K562 (cell line): ENCODE measurements at regions not wholly inside any gene's neighbourhood (a gene's known extent, or its start where the extent isn't known, plus 50 kb on each side); places are given as distances from the start of the nearest gene placed in this dataset.

Source experiments
- ARHGAP35 ChIP-seq: fragments of 450-650 bp; IDR thresholded peaks from 2 replicates; pipeline ENCODE4 v1.6.1; 2018; ENCODE audit not compliant: partially characterized antibody
- EZH2 ChIP-seq: IDR thresholded peaks from 2 replicates; pipeline ENCODE4 v1.6.1; 2012; ENCODE audit warnings: low read depth, mild to moderate bottlenecking, inconsistent platforms, low read length, borderline replicate concordance
- GABPA ChIP-seq: fragments of 200-800 bp; sonication (Bioruptor generic); conservative IDR thresholded peaks from 2 replicates; pipeline ENCODE4 v1.6.1; 2016; ENCODE audit warnings: low read depth, missing genetic modification characterization, missing compliant biosample characterization
- JUND ChIP-seq, 2 experiments: IDR thresholded peaks; 2 replicates in 1 of 2; 3 replicates in 1 of 2; pipeline ENCODE4 v1.6.1; 2011; ENCODE audit warnings: borderline replicate concordance in 2 of 2, low read depth in 2 of 2, low read length in 2 of 2, improper control_type of control experiment in 1 of 2, missing biosample characterization in 1 of 2, missing genetic modification characterization in 1 of 2, missing genetic modification reagents in 1 of 2
- POLR2A ChIP-seq: fragments of 450-650 bp; conservative IDR thresholded peaks from 2 replicates; pipeline ENCODE4 v1.6.1; 2016
- SIN3A ChIP-seq, 2 experiments: fragments of 150-350 bp in 1 of 2; IDR thresholded peaks; 2 replicates each; pipeline ENCODE4 v1.6.1; 2011 to 2016; ENCODE audit warnings: borderline replicate concordance in 2 of 2, low read depth in 2 of 2, low read length in 2 of 2, mild to moderate bottlenecking in 2 of 2, moderate library complexity in 2 of 2; ENCODE audit not compliant: control insufficient read depth in 1 of 2
- ZNF3 ChIP-seq: fragments of 250-450 bp; sonication (Bioruptor Pico); IDR thresholded peaks from 2 replicates; pipeline ENCODE4 v1.5.0; 2021; ENCODE audit warnings: mild to moderate bottlenecking, moderate library complexity
- TF ChIP-seq, protein P1 (sequence below): fragments of 450-650 bp; IDR thresholded peaks from one replicate; pipeline ENCODE4 v1.6.1; 2018; ENCODE audit warnings: mild to moderate bottlenecking, moderate library complexity; ENCODE audit not compliant: partially characterized antibody
- TF ChIP-seq, protein P2 (sequence below), 3 experiments: IDR thresholded peaks in 2 of 3; conservative IDR thresholded peaks in 1 of 3; 2 replicates each; pipeline ENCODE4 v1.5.1; 2011 to 2012; ENCODE audit warnings: low read length in 3 of 3, mild to moderate bottlenecking in 3 of 3, control low read depth in 2 of 3, improper control_type of control experiment in 1 of 3, inconsistent platforms in 1 of 3, low read depth in 1 of 3, mixed read lengths in 1 of 3, moderate library complexity in 1 of 3; ENCODE audit not compliant: insufficient read depth in 2 of 3
- TF ChIP-seq, protein P3 (sequence below): fragments of 250-450 bp; sonication (Bioruptor Pico); IDR thresholded peaks from 2 replicates; pipeline ENCODE4 v1.5.0; 2021; ENCODE audit warnings: mild to moderate bottlenecking, borderline replicate concordance

DNA sequence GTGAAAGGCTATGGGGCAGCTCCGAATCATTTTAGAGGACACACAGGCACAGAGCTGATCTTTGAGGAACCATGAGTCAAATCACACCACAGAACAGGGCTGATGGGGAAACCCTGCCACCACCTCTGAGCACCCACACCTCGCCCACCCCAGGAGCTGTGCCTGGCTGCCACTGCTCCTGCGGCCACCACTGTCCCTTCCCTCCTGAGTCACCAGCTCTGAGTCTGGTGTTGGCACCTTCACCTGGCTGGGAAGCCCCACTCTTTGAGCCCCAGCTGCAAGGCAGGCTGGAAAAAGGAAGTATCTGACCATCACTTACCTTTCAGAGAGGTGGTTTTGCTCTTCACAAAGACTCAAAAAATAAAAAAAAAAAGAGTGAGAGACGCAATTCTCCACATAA lies 63.6 kb upstream of the MEF2A start:
- TF ChIP-seq GABPA (tag) (no peak), ZNF3 (no peak), EZH2 (no peak), ARHGAP35 (no peak), POLR2A (no peak), SIN3A (IDR thresholded peaks at IDR 0.05; ENCODE audit: borderline replicate concordance in 2 of 2, control insufficient read depth in 1 of 2, low read depth in 2 of 2, low read length in 2 of 2) (no peak), JUND (IDR thresholded peaks at IDR 0.05; ENCODE audit: borderline replicate concordance, low read depth, low read length) (no peak), JUND (tag; IDR thresholded peaks at IDR 0.05; ENCODE audit: borderline replicate concordance, low read depth, low read length) (no peak)
- TF ChIP-seq, protein P1, sequence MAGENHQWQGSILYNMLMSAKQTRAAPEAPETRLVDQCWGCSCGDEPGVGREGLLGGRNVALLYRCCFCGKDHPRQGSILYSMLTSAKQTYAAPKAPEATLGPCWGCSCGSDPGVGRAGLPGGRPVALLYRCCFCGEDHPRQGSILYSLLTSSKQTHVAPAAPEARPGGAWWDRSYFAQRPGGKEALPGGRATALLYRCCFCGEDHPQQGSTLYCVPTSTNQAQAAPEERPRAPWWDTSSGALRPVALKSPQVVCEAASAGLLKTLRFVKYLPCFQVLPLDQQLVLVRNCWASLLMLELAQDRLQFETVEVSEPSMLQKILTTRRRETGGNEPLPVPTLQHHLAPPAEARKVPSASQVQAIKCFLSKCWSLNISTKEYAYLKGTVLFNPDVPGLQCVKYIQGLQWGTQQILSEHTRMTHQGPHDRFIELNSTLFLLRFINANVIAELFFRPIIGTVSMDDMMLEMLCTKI = no peak
- TF ChIP-seq, protein P2, sequence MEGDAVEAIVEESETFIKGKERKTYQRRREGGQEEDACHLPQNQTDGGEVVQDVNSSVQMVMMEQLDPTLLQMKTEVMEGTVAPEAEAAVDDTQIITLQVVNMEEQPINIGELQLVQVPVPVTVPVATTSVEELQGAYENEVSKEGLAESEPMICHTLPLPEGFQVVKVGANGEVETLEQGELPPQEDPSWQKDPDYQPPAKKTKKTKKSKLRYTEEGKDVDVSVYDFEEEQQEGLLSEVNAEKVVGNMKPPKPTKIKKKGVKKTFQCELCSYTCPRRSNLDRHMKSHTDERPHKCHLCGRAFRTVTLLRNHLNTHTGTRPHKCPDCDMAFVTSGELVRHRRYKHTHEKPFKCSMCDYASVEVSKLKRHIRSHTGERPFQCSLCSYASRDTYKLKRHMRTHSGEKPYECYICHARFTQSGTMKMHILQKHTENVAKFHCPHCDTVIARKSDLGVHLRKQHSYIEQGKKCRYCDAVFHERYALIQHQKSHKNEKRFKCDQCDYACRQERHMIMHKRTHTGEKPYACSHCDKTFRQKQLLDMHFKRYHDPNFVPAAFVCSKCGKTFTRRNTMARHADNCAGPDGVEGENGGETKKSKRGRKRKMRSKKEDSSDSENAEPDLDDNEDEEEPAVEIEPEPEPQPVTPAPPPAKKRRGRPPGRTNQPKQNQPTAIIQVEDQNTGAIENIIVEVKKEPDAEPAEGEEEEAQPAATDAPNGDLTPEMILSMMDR (IDR thresholded peaks at IDR 0.05 in 2 of 3, conservative IDR thresholded peaks at IDR 0.05 in 1 of 3; ENCODE audit: insufficient read depth in 2 of 3, low read depth in 1 of 3, low read length in 3 of 3) = no peak
- TF ChIP-seq, protein P3, sequence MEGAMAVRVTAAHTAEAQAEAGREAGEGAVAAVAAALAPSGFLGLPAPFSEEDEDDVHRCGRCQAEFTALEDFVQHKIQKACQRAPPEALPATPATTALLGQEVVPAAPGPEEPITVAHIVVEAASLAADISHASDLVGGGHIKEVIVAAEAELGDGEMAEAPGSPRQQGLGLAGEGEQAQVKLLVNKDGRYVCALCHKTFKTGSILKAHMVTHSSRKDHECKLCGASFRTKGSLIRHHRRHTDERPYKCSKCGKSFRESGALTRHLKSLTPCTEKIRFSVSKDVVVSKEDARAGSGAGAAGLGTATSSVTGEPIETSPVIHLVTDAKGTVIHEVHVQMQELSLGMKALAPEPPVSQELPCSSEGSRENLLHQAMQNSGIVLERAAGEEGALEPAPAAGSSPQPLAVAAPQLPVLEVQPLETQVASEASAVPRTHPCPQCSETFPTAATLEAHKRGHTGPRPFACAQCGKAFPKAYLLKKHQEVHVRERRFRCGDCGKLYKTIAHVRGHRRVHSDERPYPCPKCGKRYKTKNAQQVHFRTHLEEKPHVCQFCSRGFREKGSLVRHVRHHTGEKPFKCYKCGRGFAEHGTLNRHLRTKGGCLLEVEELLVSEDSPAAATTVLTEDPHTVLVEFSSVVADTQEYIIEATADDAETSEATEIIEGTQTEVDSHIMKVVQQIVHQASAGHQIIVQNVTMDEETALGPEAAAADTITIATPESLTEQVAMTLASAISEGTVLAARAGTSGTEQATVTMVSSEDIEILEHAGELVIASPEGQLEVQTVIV (CRISPR knock-in tag) = no peak
